Liver (tissue), 8 donors: ENCODE measurements at regions not wholly inside any gene's neighbourhood (a gene's known extent, or its start where the extent isn't known, plus 50 kb on each side); places are given as distances from the start of the nearest gene placed in this dataset.

Experiments
- DNase-seq: peaks from one replicate; pipeline ENCODE4 v3.0.0-alpha.2; 2017; ENCODE audit warnings: low spot score
- H3K27ac ChIP-seq, 2 donors: one replicate each; pipeline ENCODE4 v1.7.0; 2013; ENCODE audit warnings: inconsistent platforms in 2 of 2, low read length in 2 of 2, control low read depth in 1 of 2, low read depth in 1 of 2, mild to moderate bottlenecking in 1 of 2
- H3K27me3 ChIP-seq, 4 donors: one replicate each; pipeline versions ENCODE4 v1.6.1 to v1.7.0; 2013; ENCODE audit warnings: low read length in 3 of 4, inconsistent platforms in 1 of 4, mild to moderate bottlenecking in 1 of 4, moderate library complexity in 1 of 4; ENCODE audit not compliant: control insufficient read depth in 4 of 4, insufficient read depth in 4 of 4
- H3K36me3 ChIP-seq, 4 donors: one replicate each; pipeline versions ENCODE4 v1.6.1 to v1.7.0; 2013; ENCODE audit warnings: low read length in 3 of 4, mild to moderate bottlenecking in 3 of 4, low read depth in 1 of 4, moderate library complexity in 1 of 4; ENCODE audit not compliant: control insufficient read depth in 4 of 4, insufficient read depth in 3 of 4
- H3K4me1 ChIP-seq, 4 donors: one replicate each; pipeline versions ENCODE4 v1.6.1 to v1.7.0; 2013; ENCODE audit warnings: low read length in 3 of 4, mild to moderate bottlenecking in 3 of 4, moderate library complexity in 1 of 4; ENCODE audit not compliant: control insufficient read depth in 4 of 4, insufficient read depth in 4 of 4
- H3K4me3 ChIP-seq, 3 donors: one replicate each; pipeline versions ENCODE4 v1.6.1 to v1.7.0; 2013; ENCODE audit warnings: low read length in 3 of 3, control low read depth in 1 of 3, low read depth in 1 of 3, mild to moderate bottlenecking in 1 of 3
- H3K9ac ChIP-seq, 2 donors: one replicate each; pipeline ENCODE4 v1.7.0; 2013; ENCODE audit warnings: low read length in 2 of 2, mild to moderate bottlenecking in 2 of 2, moderate library complexity in 2 of 2, control low read depth in 1 of 2, low read depth in 1 of 2
- H3K9me3 ChIP-seq, 4 donors: one replicate each; pipeline versions ENCODE4 v1.6.1 to v1.7.0; 2013; ENCODE audit warnings: low read length in 3 of 4; ENCODE audit not compliant: control insufficient read depth in 4 of 4
- EGR1 ChIP-seq, 2 donors: IDR thresholded peaks; 2 replicates each; pipeline ENCODE4 v1.6.1; 2016 to 2018; ENCODE audit warnings: antibody characterized with exemption in 2 of 2, low read depth in 2 of 2
- FOXA1 ChIP-seq: IDR thresholded peaks from 2 replicates; pipeline ENCODE4 v1.6.1; 2016; ENCODE audit warnings: antibody characterized with exemption
- FOXA2 ChIP-seq: IDR thresholded peaks from 2 replicates; pipeline ENCODE4 v1.6.1; 2016; ENCODE audit warnings: antibody characterized with exemption
- GABPA ChIP-seq, 2 donors: IDR thresholded peaks in 1 of 2; conservative IDR thresholded peaks in 1 of 2; 2 replicates each; pipeline ENCODE4 v1.6.1; 2016; ENCODE audit warnings: antibody characterized with exemption in 2 of 2, mild to moderate bottlenecking in 1 of 2, moderate library complexity in 1 of 2
- HNF4A ChIP-seq, 2 donors: conservative IDR thresholded peaks; 2 replicates each; pipeline ENCODE4 v1.6.1; 2016; ENCODE audit warnings: antibody characterized with exemption in 2 of 2, mild to moderate bottlenecking in 2 of 2
- HNF4G ChIP-seq: IDR thresholded peaks from 2 replicates; pipeline ENCODE4 v1.6.1; 2016; ENCODE audit warnings: antibody characterized with exemption
- JUND ChIP-seq, 2 donors: IDR thresholded peaks; 2 replicates each; pipeline ENCODE4 v1.6.1; 2016; ENCODE audit warnings: antibody characterized with exemption in 2 of 2
- NR2F2 ChIP-seq: IDR thresholded peaks from 2 replicates; pipeline ENCODE4 v1.6.1; 2016; ENCODE audit warnings: antibody characterized with exemption
- RAD21 ChIP-seq, 2 donors: IDR thresholded peaks; 2 replicates each; pipeline ENCODE4 v1.6.1; 2016; ENCODE audit warnings: antibody characterized with exemption in 2 of 2, mild to moderate bottlenecking in 2 of 2
- RXRA ChIP-seq, 2 donors: IDR thresholded peaks; 2 replicates each; pipeline ENCODE4 v1.6.1; 2017 to 2018; ENCODE audit warnings: antibody characterized with exemption in 2 of 2, mild to moderate bottlenecking in 1 of 2
- SP1 ChIP-seq: IDR thresholded peaks from 2 replicates; pipeline ENCODE4 v1.6.1; 2018; ENCODE audit warnings: antibody characterized with exemption, mild to moderate bottlenecking
- TAF1 ChIP-seq: conservative IDR thresholded peaks from 2 replicates; pipeline ENCODE4 v1.6.1; 2016; ENCODE audit warnings: antibody characterized with exemption, mild to moderate bottlenecking
- YY1 ChIP-seq: IDR thresholded peaks from 2 replicates; pipeline ENCODE4 v1.6.1; 2016; ENCODE audit warnings: antibody characterized with exemption, mild to moderate bottlenecking
- WGBS: extraction: QIAGEN DNeasy Blood & Tissue Kit; methylation state at CpG from one replicate; pipeline ENCODE4 v1.1.7; 2013; 5-methylcytosine and 5-hydroxymethylcytosine counted together
- TF ChIP-seq, protein P1 (sequence below): IDR thresholded peaks from 2 replicates; pipeline ENCODE4 v1.6.1; 2016; ENCODE audit warnings: antibody characterized with exemption, mild to moderate bottlenecking
- TF ChIP-seq, protein P2 (sequence below): fragments of 150-350 bp; IDR thresholded peaks from 2 replicates; pipeline ENCODE4 v1.5.1; 2017; ENCODE audit warnings: improper control_type of control experiment, low read depth, low read length; ENCODE audit not compliant: missing input control
- TF ChIP-seq, protein P3 (sequence below): IDR thresholded peaks from 2 replicates; pipeline ENCODE4 v1.6.1; 2016; ENCODE audit warnings: antibody characterized with exemption
- TF ChIP-seq, protein P4 (sequence below): IDR thresholded peaks from 2 replicates; pipeline ENCODE4 v1.6.1; 2016; ENCODE audit warnings: antibody characterized with exemption
- TF ChIP-seq, protein P5 (sequence below): IDR thresholded peaks from 2 replicates; pipeline ENCODE4 v1.6.1; 2016; ENCODE audit warnings: antibody characterized with exemption
- donor health status: healthy.
- donor health status: healthy.
- donor health status: healthy.
- donor health status: healthy.
- donor health status: healthy.

GRCh38 chr13:70255406-70255991, 147.2 kb upstream of the KLHL1 start:
- H3K9me3 ChIP-seq: peaks cover 0 to 2% (median 0%) of the 10 kb centered on the region in 4 donors
- TF ChIP-seq HNF4A (conservative IDR thresholded peaks at IDR 0.05) (no peak), FOXA1 (no peak), RAD21 (IDR thresholded peaks at IDR 0.05) (no peak), EGR1 (IDR thresholded peaks at IDR 0.05; ENCODE audit: low read depth in 2 of 2) (no peak), NR2F2 (no peak), TAF1 (no peak), RXRA (IDR thresholded peaks at IDR 0.05) (no peak), FOXA2 (no peak), GABPA (IDR thresholded peaks at IDR 0.05 in 1 of 2, conservative IDR thresholded peaks at IDR 0.05 in 1 of 2) (no peak), JUND (IDR thresholded peaks at IDR 0.05) (no peak), HNF4G (no peak), SP1 (no peak), YY1 (no peak)
- TF ChIP-seq, protein P1, sequence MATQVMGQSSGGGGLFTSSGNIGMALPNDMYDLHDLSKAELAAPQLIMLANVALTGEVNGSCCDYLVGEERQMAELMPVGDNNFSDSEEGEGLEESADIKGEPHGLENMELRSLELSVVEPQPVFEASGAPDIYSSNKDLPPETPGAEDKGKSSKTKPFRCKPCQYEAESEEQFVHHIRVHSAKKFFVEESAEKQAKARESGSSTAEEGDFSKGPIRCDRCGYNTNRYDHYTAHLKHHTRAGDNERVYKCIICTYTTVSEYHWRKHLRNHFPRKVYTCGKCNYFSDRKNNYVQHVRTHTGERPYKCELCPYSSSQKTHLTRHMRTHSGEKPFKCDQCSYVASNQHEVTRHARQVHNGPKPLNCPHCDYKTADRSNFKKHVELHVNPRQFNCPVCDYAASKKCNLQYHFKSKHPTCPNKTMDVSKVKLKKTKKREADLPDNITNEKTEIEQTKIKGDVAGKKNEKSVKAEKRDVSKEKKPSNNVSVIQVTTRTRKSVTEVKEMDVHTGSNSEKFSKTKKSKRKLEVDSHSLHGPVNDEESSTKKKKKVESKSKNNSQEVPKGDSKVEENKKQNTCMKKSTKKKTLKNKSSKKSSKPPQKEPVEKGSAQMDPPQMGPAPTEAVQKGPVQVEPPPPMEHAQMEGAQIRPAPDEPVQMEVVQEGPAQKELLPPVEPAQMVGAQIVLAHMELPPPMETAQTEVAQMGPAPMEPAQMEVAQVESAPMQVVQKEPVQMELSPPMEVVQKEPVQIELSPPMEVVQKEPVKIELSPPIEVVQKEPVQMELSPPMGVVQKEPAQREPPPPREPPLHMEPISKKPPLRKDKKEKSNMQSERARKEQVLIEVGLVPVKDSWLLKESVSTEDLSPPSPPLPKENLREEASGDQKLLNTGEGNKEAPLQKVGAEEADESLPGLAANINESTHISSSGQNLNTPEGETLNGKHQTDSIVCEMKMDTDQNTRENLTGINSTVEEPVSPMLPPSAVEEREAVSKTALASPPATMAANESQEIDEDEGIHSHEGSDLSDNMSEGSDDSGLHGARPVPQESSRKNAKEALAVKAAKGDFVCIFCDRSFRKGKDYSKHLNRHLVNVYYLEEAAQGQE: no peak
- TF ChIP-seq, protein P2, sequence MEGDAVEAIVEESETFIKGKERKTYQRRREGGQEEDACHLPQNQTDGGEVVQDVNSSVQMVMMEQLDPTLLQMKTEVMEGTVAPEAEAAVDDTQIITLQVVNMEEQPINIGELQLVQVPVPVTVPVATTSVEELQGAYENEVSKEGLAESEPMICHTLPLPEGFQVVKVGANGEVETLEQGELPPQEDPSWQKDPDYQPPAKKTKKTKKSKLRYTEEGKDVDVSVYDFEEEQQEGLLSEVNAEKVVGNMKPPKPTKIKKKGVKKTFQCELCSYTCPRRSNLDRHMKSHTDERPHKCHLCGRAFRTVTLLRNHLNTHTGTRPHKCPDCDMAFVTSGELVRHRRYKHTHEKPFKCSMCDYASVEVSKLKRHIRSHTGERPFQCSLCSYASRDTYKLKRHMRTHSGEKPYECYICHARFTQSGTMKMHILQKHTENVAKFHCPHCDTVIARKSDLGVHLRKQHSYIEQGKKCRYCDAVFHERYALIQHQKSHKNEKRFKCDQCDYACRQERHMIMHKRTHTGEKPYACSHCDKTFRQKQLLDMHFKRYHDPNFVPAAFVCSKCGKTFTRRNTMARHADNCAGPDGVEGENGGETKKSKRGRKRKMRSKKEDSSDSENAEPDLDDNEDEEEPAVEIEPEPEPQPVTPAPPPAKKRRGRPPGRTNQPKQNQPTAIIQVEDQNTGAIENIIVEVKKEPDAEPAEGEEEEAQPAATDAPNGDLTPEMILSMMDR: no peak
- TF ChIP-seq, protein P3, sequence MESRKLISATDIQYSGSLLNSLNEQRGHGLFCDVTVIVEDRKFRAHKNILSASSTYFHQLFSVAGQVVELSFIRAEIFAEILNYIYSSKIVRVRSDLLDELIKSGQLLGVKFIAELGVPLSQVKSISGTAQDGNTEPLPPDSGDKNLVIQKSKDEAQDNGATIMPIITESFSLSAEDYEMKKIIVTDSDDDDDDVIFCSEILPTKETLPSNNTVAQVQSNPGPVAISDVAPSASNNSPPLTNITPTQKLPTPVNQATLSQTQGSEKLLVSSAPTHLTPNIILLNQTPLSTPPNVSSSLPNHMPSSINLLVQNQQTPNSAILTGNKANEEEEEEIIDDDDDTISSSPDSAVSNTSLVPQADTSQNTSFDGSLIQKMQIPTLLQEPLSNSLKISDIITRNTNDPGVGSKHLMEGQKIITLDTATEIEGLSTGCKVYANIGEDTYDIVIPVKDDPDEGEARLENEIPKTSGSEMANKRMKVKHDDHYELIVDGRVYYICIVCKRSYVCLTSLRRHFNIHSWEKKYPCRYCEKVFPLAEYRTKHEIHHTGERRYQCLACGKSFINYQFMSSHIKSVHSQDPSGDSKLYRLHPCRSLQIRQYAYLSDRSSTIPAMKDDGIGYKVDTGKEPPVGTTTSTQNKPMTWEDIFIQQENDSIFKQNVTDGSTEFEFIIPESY: no peak
- TF ChIP-seq, protein P4, sequence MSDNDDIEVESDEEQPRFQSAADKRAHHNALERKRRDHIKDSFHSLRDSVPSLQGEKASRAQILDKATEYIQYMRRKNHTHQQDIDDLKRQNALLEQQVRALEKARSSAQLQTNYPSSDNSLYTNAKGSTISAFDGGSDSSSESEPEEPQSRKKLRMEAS: no peak
- TF ChIP-seq, protein P5, sequence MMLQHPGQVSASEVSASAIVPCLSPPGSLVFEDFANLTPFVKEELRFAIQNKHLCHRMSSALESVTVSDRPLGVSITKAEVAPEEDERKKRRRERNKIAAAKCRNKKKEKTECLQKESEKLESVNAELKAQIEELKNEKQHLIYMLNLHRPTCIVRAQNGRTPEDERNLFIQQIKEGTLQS: no peak
- DNase-seq: no peak
- H3K9ac ChIP-seq: no peak overlapping the region
- no peak overlapping the region for H3K4me3 ChIP-seq
- H3K36me3 ChIP-seq: no peaks in the 10 kb centered on the region
- WGBS: 92% methylated on average over 22 of the region's 22 CpGs
- H3K27me3 ChIP-seq: no peaks in the 10 kb centered on the region
- no peak overlapping the region for H3K27ac ChIP-seq
- H3K4me1 ChIP-seq: no peaks in the 10 kb centered on the region
